Mesenchymal stem cell (in vitro differentiated cells and primary cell): ENCODE measurements at regions not wholly inside any gene's neighbourhood (a gene's known extent, or its start where the extent isn't known, plus 50 kb on each side); places are given as distances from the start of the nearest gene placed in this dataset.

ENCODE experiments used
- DNase-seq: peaks from one replicate; pipeline ENCODE4 v3.0.0-alpha.2; 2013
- H2AFZ ChIP-seq: one replicate; pipeline ENCODE4 v1.6.1; 2013; ENCODE audit warnings: low read depth, mild to moderate bottlenecking, control low read depth, inconsistent platforms, low read length, moderate library complexity
- H2AK5ac ChIP-seq: 2 replicates; pipeline ENCODE4 v1.6.1; 2013; ENCODE audit warnings: low read length, moderate library complexity, mild to moderate bottlenecking, inconsistent platforms; ENCODE audit not compliant: severe bottlenecking
- H2BK120ac ChIP-seq: one replicate; pipeline ENCODE4 v1.6.1; 2013; ENCODE audit warnings: low read depth, mild to moderate bottlenecking, inconsistent platforms, low read length, moderate library complexity
- H2BK12ac ChIP-seq, 2 experiments: one replicate each; pipeline ENCODE4 v1.6.1; 2013; ENCODE audit warnings: inconsistent platforms in 2 of 2, low read length in 2 of 2, mild to moderate bottlenecking in 2 of 2, moderate library complexity in 2 of 2, control low read depth in 1 of 2
- H2BK15ac ChIP-seq: one replicate; pipeline ENCODE4 v1.6.1; 2013; ENCODE audit warnings: mild to moderate bottlenecking, low read depth, inconsistent platforms; ENCODE audit not compliant: poor library complexity, severe bottlenecking
- H2BK5ac ChIP-seq: 2 replicates; pipeline ENCODE4 v1.6.1; 2013; ENCODE audit warnings: low read depth, mild to moderate bottlenecking, low read length, control low read depth, inconsistent platforms; ENCODE audit not compliant: poor library complexity, severe bottlenecking
- H3K14ac ChIP-seq, 2 experiments: one replicate each; pipeline ENCODE4 v1.6.1; 2013; ENCODE audit warnings: inconsistent platforms in 2 of 2, low read length in 2 of 2, control low read depth in 1 of 2, mild to moderate bottlenecking in 1 of 2, moderate library complexity in 1 of 2
- H3K18ac ChIP-seq, 2 experiments: one replicate each; pipeline ENCODE4 v1.6.1; 2013; ENCODE audit warnings: inconsistent platforms in 2 of 2, low read length in 2 of 2, control low read depth in 1 of 2, low read depth in 1 of 2, mild to moderate bottlenecking in 1 of 2
- H3K23ac ChIP-seq, 2 experiments: one replicate each; pipeline ENCODE4 v1.6.1; 2013; ENCODE audit warnings: inconsistent platforms in 2 of 2, low read length in 2 of 2, mild to moderate bottlenecking in 2 of 2, moderate library complexity in 2 of 2, control low read depth in 1 of 2
- H3K27ac ChIP-seq: 2 replicates; pipeline ENCODE4 v1.5.1; 2013; ENCODE audit warnings: mild to moderate bottlenecking, moderate library complexity, low read length, control low read depth, inconsistent platforms; ENCODE audit not compliant: poor library complexity, severe bottlenecking
- H3K27me3 ChIP-seq, 2 experiments: 2 replicates each; pipeline versions ENCODE4 v1.6.1 to v1.7.0; 2013; ENCODE audit warnings: low read length in 2 of 2, mild to moderate bottlenecking in 2 of 2, moderate library complexity in 2 of 2, control low read depth in 1 of 2, inconsistent platforms in 1 of 2; ENCODE audit not compliant: control insufficient read depth in 1 of 2, insufficient read depth in 1 of 2
- H3K36me3 ChIP-seq, 2 experiments: 2 replicates each; pipeline versions ENCODE4 v1.6.1 to v1.7.0; 2013; ENCODE audit warnings: low read length in 2 of 2, control low read depth in 1 of 2, inconsistent platforms in 1 of 2, low read depth in 1 of 2, mild to moderate bottlenecking in 1 of 2; ENCODE audit not compliant: insufficient read depth in 2 of 2, control insufficient read depth in 1 of 2
- H3K4ac ChIP-seq, 2 experiments: one replicate each; pipeline ENCODE4 v1.6.1; 2013; ENCODE audit warnings: inconsistent platforms in 2 of 2, low read length in 2 of 2, mild to moderate bottlenecking in 2 of 2, moderate library complexity in 2 of 2, control low read depth in 1 of 2, low read depth in 1 of 2
- H3K4me1 ChIP-seq: 2 replicates; pipeline ENCODE4 v1.6.1; 2013; ENCODE audit warnings: low read depth, low read length, control low read depth; ENCODE audit not compliant: control insufficient read depth, insufficient read depth
- H3K4me2 ChIP-seq: 2 replicates; pipeline ENCODE4 v1.6.1; 2013; ENCODE audit warnings: low read length, mild to moderate bottlenecking, inconsistent platforms; ENCODE audit not compliant: poor library complexity, severe bottlenecking
- H3K4me3 ChIP-seq, 2 experiments: 2 replicates each; pipeline versions ENCODE4 v1.5.1 to v1.7.0; 2013; ENCODE audit warnings: low read length in 2 of 2, mild to moderate bottlenecking in 2 of 2, control low read depth in 1 of 2, low read depth in 1 of 2; ENCODE audit not compliant: insufficient read depth in 1 of 2
- H3K79me1 ChIP-seq: replicated peaks from 2 replicates; pipeline ENCODE4 v1.6.1; 2013; ENCODE audit warnings: mild to moderate bottlenecking, control low read depth, low read length, inconsistent platforms; ENCODE audit not compliant: poor library complexity, severe bottlenecking
- H3K9ac ChIP-seq: 2 replicates; pipeline ENCODE4 v1.7.0; 2013; ENCODE audit warnings: mild to moderate bottlenecking, low read length, moderate library complexity
- H3K9me3 ChIP-seq: 2 replicates; pipeline ENCODE4 v1.7.0; 2013; ENCODE audit warnings: mild to moderate bottlenecking, low read length; ENCODE audit not compliant: control insufficient read depth
- H4K8ac ChIP-seq: one replicate; pipeline ENCODE4 v1.6.1; 2013; ENCODE audit warnings: inconsistent platforms, mild to moderate bottlenecking, low read length, moderate library complexity
- H4K91ac ChIP-seq: one replicate; pipeline ENCODE4 v1.6.1; 2013; ENCODE audit warnings: mild to moderate bottlenecking, low read length, inconsistent platforms
- WGBS: methylation state at CpG from one replicate; pipeline ENCODE4 v1.1.7; 2013; ENCODE audit warnings: mixed read lengths; 5-methylcytosine and 5-hydroxymethylcytosine counted together

- no peak overlapping the region for H3K4ac ChIP-seq
- WGBS: 46% methylated on average over 1 of the region's 2 CpGs
- H2BK12ac ChIP-seq: no peak overlapping the region
- DNase-seq: no peak
- no peak overlapping the region for H2BK15ac ChIP-seq
- no peaks in the 10 kb centered on the region for H3K36me3 ChIP-seq
- peaks cover 0 to 3% of the 10 kb centered on the region in 2 experiments for H3K27me3 ChIP-seq
- no peaks in the 10 kb centered on the region for H3K4me1 ChIP-seq
- H4K91ac ChIP-seq: no peak overlapping the region
- H3K27ac ChIP-seq: no peak overlapping the region
- H3K9me3 ChIP-seq: no peaks in the 10 kb centered on the region
- H2AK5ac ChIP-seq: no peak overlapping the region
- H3K18ac ChIP-seq: no peak overlapping the region
- no peak overlapping the region for H2BK120ac ChIP-seq
- no peak overlapping the region for H3K4me3 ChIP-seq
- no peak overlapping the region for H2BK5ac ChIP-seq
- H2AFZ ChIP-seq: no peak overlapping the region
- H3K23ac ChIP-seq: no peak overlapping the region
- no peak overlapping the region for H4K8ac ChIP-seq
- H3K9ac ChIP-seq: no peak overlapping the region
- no peak overlapping the region for H3K14ac ChIP-seq
- no peaks in the 10 kb centered on the region for H3K79me1 ChIP-seq
- H3K4me2 ChIP-seq: no peak overlapping the region
Measured at GRCh38 chr7:108815815-108816214, 246.1 kb downstream of the DNAJB9 start.

- no peaks in the 10 kb centered on the region for H3K36me3 ChIP-seq
- H2BK5ac ChIP-seq: no peak overlapping the region
- H3K18ac ChIP-seq: no peak overlapping the region
- H3K23ac ChIP-seq: no peak overlapping the region
- no peak overlapping the region for H3K4me2 ChIP-seq
- no peak overlapping the region for H2BK12ac ChIP-seq
- no peak overlapping the region for H3K4ac ChIP-seq
- no peak overlapping the region for H4K8ac ChIP-seq
- H2AK5ac ChIP-seq: no peak overlapping the region
- no peak overlapping the region for H3K4me3 ChIP-seq
- no peak overlapping the region for H3K27ac ChIP-seq
- no peak overlapping the region for H3K14ac ChIP-seq
- WGBS: no CpG with 5 or more reads among the region's 2 CpGs
- no peak overlapping the region for H2BK120ac ChIP-seq
- no peak overlapping the region for H3K9ac ChIP-seq
- H3K4me1 ChIP-seq: no peaks in the 10 kb centered on the region
- H2BK15ac ChIP-seq: no peak overlapping the region
- no peak overlapping the region for H4K91ac ChIP-seq
- DNase-seq: no peak
- H2AFZ ChIP-seq: no peak overlapping the region
- no peaks in the 10 kb centered on the region for H3K79me1 ChIP-seq
- peaks cover 0 to 3% of the 10 kb centered on the region in 2 experiments for H3K27me3 ChIP-seq
- no peaks in the 10 kb centered on the region for H3K9me3 ChIP-seq
Measured at GRCh38 chr7:108818742-108819141, 249.1 kb downstream of the DNAJB9 start.

- no peak overlapping the region for H2BK12ac ChIP-seq
- H3K9ac ChIP-seq: peak overlapping the region; percentile 34
- H3K18ac ChIP-seq: no peak overlapping the region
- peak overlapping the region; percentile 36 for H3K27ac ChIP-seq
- no peaks in the 10 kb centered on the region for H3K36me3 ChIP-seq
- peak; percentile 50 for DNase-seq
- H2BK15ac ChIP-seq: no peak overlapping the region
- no peak overlapping the region for H4K8ac ChIP-seq
- no peak overlapping the region for H3K14ac ChIP-seq
- H4K91ac ChIP-seq: no peak overlapping the region
- no peaks in the 10 kb centered on the region for H3K79me1 ChIP-seq
- no peak overlapping the region for H2AK5ac ChIP-seq
- no peak overlapping the region for H3K23ac ChIP-seq
- no peak overlapping the region for H2AFZ ChIP-seq
- WGBS: 52% methylated on average over 3 of the region's 3 CpGs
- no peaks in the 10 kb centered on the region for H3K27me3 ChIP-seq
- H2BK120ac ChIP-seq: no peak overlapping the region
- H3K9me3 ChIP-seq: no peaks in the 10 kb centered on the region
- H3K4me3 ChIP-seq: peak overlapping the region in 1 of 2 experiments; percentile 43
- H2BK5ac ChIP-seq: no peak overlapping the region
- H3K4me1 ChIP-seq: peaks cover 2% of the 10 kb centered on the region
- H3K4me2 ChIP-seq: no peak overlapping the region
- no peak overlapping the region for H3K4ac ChIP-seq
Measured at GRCh38 chr7:108824840-108825580, 255.3 kb downstream of the DNAJB9 start.

GRCh38 chr7:108825581-108825909 is 255.9 kb downstream of the DNAJB9 start:
- H3K27ac ChIP-seq: no peak overlapping the region
- no peaks in the 10 kb centered on the region for H3K9me3 ChIP-seq
- no peaks in the 10 kb centered on the region for H3K79me1 ChIP-seq
- H3K23ac ChIP-seq: no peak overlapping the region
- 69% methylated on average over 1 of the region's 2 CpGs for WGBS
- H2AK5ac ChIP-seq: no peak overlapping the region
- no peak overlapping the region for H2AFZ ChIP-seq
- no peaks in the 10 kb centered on the region for H3K27me3 ChIP-seq
- H2BK12ac ChIP-seq: no peak overlapping the region
- H3K9ac ChIP-seq: no peak overlapping the region
- no peak overlapping the region for H4K91ac ChIP-seq
- H2BK15ac ChIP-seq: no peak overlapping the region
- H3K18ac ChIP-seq: no peak overlapping the region
- H2BK5ac ChIP-seq: no peak overlapping the region
- H3K4ac ChIP-seq: no peak overlapping the region
- no peaks in the 10 kb centered on the region for H3K36me3 ChIP-seq
- no peak overlapping the region for H4K8ac ChIP-seq
- DNase-seq: no peak
- H3K4me1 ChIP-seq: peaks cover 2% of the 10 kb centered on the region
- no peak overlapping the region for H3K4me2 ChIP-seq
- no peak overlapping the region for H3K14ac ChIP-seq
- no peak overlapping the region for H2BK120ac ChIP-seq
- peak overlapping the region in 1 of 2 experiments; percentile 15 for H3K4me3 ChIP-seq
